ENCODE measurements at regions not wholly inside any gene's neighbourhood (a gene's known extent, or its start where the extent isn't known, plus 50 kb on each side); places are given as distances from the start of the nearest gene placed in this dataset.

GRCh38 chr4:165720411-165721082 lies 152.5 kb upstream of the TLL1 start:
- no peak for DNase-seq (ENCODE audit: low spot score)

- DNase-seq (ENCODE audit: low spot score), result no peak
These were observed 151.2 kb upstream of the TLL1 start for GRCh38 chr4:165721815-165722214.

GRCh38 chr4:165723051-165723795 lies 149.8 kb upstream of the TLL1 start:
- no peak for DNase-seq (ENCODE audit: low spot score)

GRCh38 chr4:165724786-165725185 lies 148.3 kb upstream of the TLL1 start:
- no peak for DNase-seq (ENCODE audit: low spot score)

GRCh38 chr4:165725352-165725751 lies 147.7 kb upstream of the TLL1 start:
- DNase-seq (ENCODE audit: low spot score), result no peak

- DNase-seq (ENCODE audit: low spot score), result no peak
These were observed 146.2 kb upstream of the TLL1 start for GRCh38 chr4:165726831-165727230.

- no peak for DNase-seq (ENCODE audit: low spot score)
These were observed 135.6 kb upstream of the TLL1 start for GRCh38 chr4:165737309-165737972.

- no peak for DNase-seq (ENCODE audit: low spot score)
These were observed 134.5 kb upstream of the TLL1 start for GRCh38 chr4:165738571-165738970.

- no peak for DNase-seq (ENCODE audit: low spot score)
These were observed 132.1 kb upstream of the TLL1 start for GRCh38 chr4:165740911-165741310.

- DNase-seq (ENCODE audit: low spot score), result no peak
These were observed 129.6 kb upstream of the TLL1 start for GRCh38 chr4:165743422-165743821.

GRCh38 chr4:165744370-165744769 lies 128.7 kb upstream of the TLL1 start:
- DNase-seq (ENCODE audit: low spot score), result no peak

- no peak for DNase-seq (ENCODE audit: low spot score)
These were observed 124.7 kb upstream of the TLL1 start for GRCh38 chr4:165748321-165748720.

GRCh38 chr4:165751882-165752281 lies 121.2 kb upstream of the TLL1 start:
- DNase-seq (ENCODE audit: low spot score), result no peak

- no peak for DNase-seq (ENCODE audit: low spot score)
These were observed 118.4 kb upstream of the TLL1 start for GRCh38 chr4:165754664-165755063.

GRCh38 chr4:165756836-165757235 lies 116.2 kb upstream of the TLL1 start:
- no peak for DNase-seq (ENCODE audit: low spot score)

GRCh38 chr4:165757451-165757850 lies 115.6 kb upstream of the TLL1 start:
- no peak for DNase-seq (ENCODE audit: low spot score)

- DNase-seq (ENCODE audit: low spot score), result no peak
These were observed 115.0 kb upstream of the TLL1 start for GRCh38 chr4:165758086-165758485.

- DNase-seq (ENCODE audit: low spot score), result no peak
These were observed 112.9 kb upstream of the TLL1 start for GRCh38 chr4:165760182-165760581.

- DNase-seq (ENCODE audit: low spot score), result no peak
These were observed 111.1 kb upstream of the TLL1 start for GRCh38 chr4:165761963-165762362.

- no peak for DNase-seq (ENCODE audit: low spot score)
These were observed 109.4 kb upstream of the TLL1 start for GRCh38 chr4:165763640-165764039.

GRCh38 chr4:165765053-165765452 lies 108.0 kb upstream of the TLL1 start:
- no peak for DNase-seq (ENCODE audit: low spot score)

- DNase-seq (ENCODE audit: low spot score), result no peak
These were observed 107.0 kb upstream of the TLL1 start for GRCh38 chr4:165766018-165766417.

- DNase-seq (ENCODE audit: low spot score), result no peak
These were observed 106.1 kb upstream of the TLL1 start for GRCh38 chr4:165766976-165767375.

Data from RKO (cell line).